Gastroesophageal sphincter (tissue), 3 donors: ENCODE measurements at regions not wholly inside any gene's neighbourhood (a gene's known extent, or its start where the extent isn't known, plus 50 kb on each side); places are given as distances from the start of the nearest gene placed in this dataset.

Source experiments
- POLR2A ChIP-seq, 2 donors: fragments of 450-650 bp; IDR thresholded peaks; one replicate each; pipeline ENCODE4 v1.6.1; 2017; ENCODE audit warnings: antibody characterized with exemption in 2 of 2, mild to moderate bottlenecking in 2 of 2, moderate library complexity in 1 of 2
- POLR2AphosphoS5 ChIP-seq: sonication (generic); formaldehyde crosslinking; IDR thresholded peaks from one replicate; pipeline ENCODE4 v1.6.1; 2017; ENCODE audit warnings: antibody characterized with exemption
- TF ChIP-seq, protein P1 (sequence below), 4 experiments: fragments of 200-600 bp in 2 of 4; fragments of 450-650 bp in 2 of 4; sonication (generic) in 1 of 4; IDR thresholded peaks; one replicate each; pipeline ENCODE4 v1.5.1; 2017 to 2019; ENCODE audit warnings: antibody characterized with exemption in 4 of 4, mild to moderate bottlenecking in 2 of 4, moderate library complexity in 2 of 4

DNA sequence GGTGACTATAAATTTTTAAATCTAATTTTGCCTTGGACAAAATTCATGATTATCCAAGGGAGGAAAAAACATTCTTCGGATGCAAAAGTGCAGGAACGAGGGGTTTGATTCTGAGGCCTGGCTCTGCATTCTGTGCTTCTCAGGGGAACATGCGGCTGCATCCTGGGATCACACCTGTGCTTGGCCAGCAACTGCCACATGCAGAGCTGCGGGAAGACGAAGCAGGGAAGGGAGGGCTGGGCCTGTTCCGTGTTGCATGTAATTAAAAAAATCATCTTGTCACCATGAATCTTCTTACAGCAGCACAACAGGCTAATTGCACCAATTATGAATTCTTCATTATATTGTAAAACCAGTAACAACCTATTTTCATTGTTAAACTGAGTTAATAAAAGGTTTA is 158.0 kb upstream of the ALKAL2 start:
- TF ChIP-seq, protein P1, sequence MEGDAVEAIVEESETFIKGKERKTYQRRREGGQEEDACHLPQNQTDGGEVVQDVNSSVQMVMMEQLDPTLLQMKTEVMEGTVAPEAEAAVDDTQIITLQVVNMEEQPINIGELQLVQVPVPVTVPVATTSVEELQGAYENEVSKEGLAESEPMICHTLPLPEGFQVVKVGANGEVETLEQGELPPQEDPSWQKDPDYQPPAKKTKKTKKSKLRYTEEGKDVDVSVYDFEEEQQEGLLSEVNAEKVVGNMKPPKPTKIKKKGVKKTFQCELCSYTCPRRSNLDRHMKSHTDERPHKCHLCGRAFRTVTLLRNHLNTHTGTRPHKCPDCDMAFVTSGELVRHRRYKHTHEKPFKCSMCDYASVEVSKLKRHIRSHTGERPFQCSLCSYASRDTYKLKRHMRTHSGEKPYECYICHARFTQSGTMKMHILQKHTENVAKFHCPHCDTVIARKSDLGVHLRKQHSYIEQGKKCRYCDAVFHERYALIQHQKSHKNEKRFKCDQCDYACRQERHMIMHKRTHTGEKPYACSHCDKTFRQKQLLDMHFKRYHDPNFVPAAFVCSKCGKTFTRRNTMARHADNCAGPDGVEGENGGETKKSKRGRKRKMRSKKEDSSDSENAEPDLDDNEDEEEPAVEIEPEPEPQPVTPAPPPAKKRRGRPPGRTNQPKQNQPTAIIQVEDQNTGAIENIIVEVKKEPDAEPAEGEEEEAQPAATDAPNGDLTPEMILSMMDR (IDR thresholded peaks at IDR 0.05): no peak
- no peak for TF ChIP-seq POLR2AphosphoS5
- TF ChIP-seq POLR2A (IDR thresholded peaks at IDR 0.05): no peak
